ENCODE measurements at regions not wholly inside any gene's neighbourhood (a gene's known extent, or its start where the extent isn't known, plus 50 kb on each side); places are given as distances from the start of the nearest gene placed in this dataset.

- Mint-ChIP-seq H3K4me1 (peaks cover 55% of the 10 kb centered on the region), H3K36me3 (ENCODE audit: low read depth) (no peaks in the 10 kb centered on the region), H3K9me3 (no peaks in the 10 kb centered on the region), H3K27me3 (ENCODE audit: insufficient read depth) (peaks cover 3% of the 10 kb centered on the region), H3K27ac (peak overlapping the region; percentile 18), H3K4me3 (peak overlapping the region; percentile 27)
- H3K27me3 ChIP-seq (ENCODE audit: control insufficient read depth, insufficient read depth, low read length, poor library complexity, severe bottlenecking): no peaks in the 10 kb centered on the region
- no peaks in the 10 kb centered on the region for H3K9me3 ChIP-seq (ENCODE audit: control insufficient read depth, low read length)
- peak overlapping the region; percentile 38 for H3K4me3 ChIP-seq (ENCODE audit: low read length)
- peak overlapping the region; percentile 94 for H3K27ac ChIP-seq (ENCODE audit: low read depth, low read length)
- peaks cover 25% of the 10 kb centered on the region for H3K4me1 ChIP-seq (ENCODE audit: control insufficient read depth, insufficient read depth, low read length)
- no peaks in the 10 kb centered on the region for H3K36me3 ChIP-seq (ENCODE audit: control insufficient read depth, insufficient read depth, low read length)
- WGBS, 2 experiments (ENCODE audit: insufficient coverage in 1 of 2, insufficient read length in 1 of 2): 11 to 17% methylated on average over 2 to 7 of the region's 7 CpGs
- peak; percentile 72 for DNase-seq
- TF ChIP-seq CTCF (conservative IDR thresholded peaks at IDR 0.05): no peak
- no peak overlapping the region for H3K9ac ChIP-seq (ENCODE audit: extremely low read depth, low read length, poor library complexity, severe bottlenecking)
Observed at GRCh38 chr10:121340271-121340831, 257.9 kb downstream of the FGFR2 start.

- H3K4me3 Mint-ChIP-seq: no peak overlapping the region
- no peaks in the 10 kb centered on the region for H3K27me3 Mint-ChIP-seq (ENCODE audit: insufficient read depth)
- peaks cover 10% of the 10 kb centered on the region for H3K9me3 Mint-ChIP-seq
- no peaks in the 10 kb centered on the region for H3K4me1 Mint-ChIP-seq
- Histone ChIP-seq H3K4me1 (ENCODE audit: control insufficient read depth, insufficient read depth, low read length) (no peaks in the 10 kb centered on the region), H3K4me3 (ENCODE audit: low read length) (no peak overlapping the region), H3K36me3 (ENCODE audit: control insufficient read depth, insufficient read depth, low read length) (no peaks in the 10 kb centered on the region), H3K9ac (ENCODE audit: extremely low read depth, low read length, poor library complexity, severe bottlenecking) (no peak overlapping the region), H3K27ac (ENCODE audit: low read depth, low read length) (no peak overlapping the region), H3K9me3 (ENCODE audit: control insufficient read depth, low read length) (no peaks in the 10 kb centered on the region), H3K27me3 (ENCODE audit: control insufficient read depth, insufficient read depth, low read length, poor library complexity, severe bottlenecking) (no peaks in the 10 kb centered on the region)
- WGBS, 2 experiments (ENCODE audit: insufficient coverage in 1 of 2, insufficient read length in 1 of 2): 94 to 100% methylated on average over 4 to 5 of the region's 5 CpGs
- no peak overlapping the region for H3K27ac Mint-ChIP-seq
- H3K36me3 Mint-ChIP-seq (ENCODE audit: low read depth): no peaks in the 10 kb centered on the region
- TF ChIP-seq CTCF (conservative IDR thresholded peaks at IDR 0.05): peak; percentile 34
- no peak for DNase-seq
Observed at GRCh38 chr10:121351540-121351939, 246.7 kb downstream of the FGFR2 start.

DNA sequence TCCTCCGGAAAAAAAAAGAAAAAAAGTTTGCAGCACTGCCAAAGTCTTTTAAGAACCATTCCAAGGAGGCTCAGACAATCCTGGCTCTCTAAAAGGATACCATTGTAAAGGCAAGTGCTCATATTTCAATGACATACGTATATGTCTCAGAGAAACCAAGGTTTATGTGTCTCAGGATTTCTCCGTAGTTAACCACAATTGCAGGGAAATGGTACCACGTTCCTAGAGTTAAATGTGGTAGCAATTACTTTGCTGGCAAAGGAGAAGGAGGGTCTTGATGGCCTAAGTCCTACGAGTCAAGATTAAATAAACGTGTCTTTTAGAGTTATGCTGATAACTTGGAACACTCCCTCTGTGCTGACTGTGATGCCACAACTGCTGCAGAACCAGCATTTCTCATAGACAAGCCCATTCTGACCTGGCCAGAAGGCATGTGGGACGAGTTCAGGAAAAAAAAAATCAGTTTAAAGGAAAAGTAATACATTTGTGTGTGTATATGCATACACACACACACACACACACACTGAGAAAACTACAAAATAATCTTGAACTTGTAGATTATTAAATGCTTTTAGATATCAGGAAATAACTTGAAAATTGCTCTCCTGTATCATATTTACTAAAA lies 245.9 kb downstream of the FGFR2 start:
- Mint-ChIP-seq H3K9me3 (peaks cover 10% of the 10 kb centered on the region), H3K36me3 (ENCODE audit: low read depth) (no peaks in the 10 kb centered on the region), H3K27me3 (ENCODE audit: insufficient read depth) (no peaks in the 10 kb centered on the region), H3K27ac (no peak overlapping the region), H3K4me1 (no peaks in the 10 kb centered on the region), H3K4me3 (no peak overlapping the region)
- WGBS, 2 experiments (ENCODE audit: insufficient coverage in 1 of 2, insufficient read length in 1 of 2): 94 to 96% methylated on average over 5 to 6 of the region's 7 CpGs
- Histone ChIP-seq H3K4me1 (ENCODE audit: control insufficient read depth, insufficient read depth, low read length) (no peaks in the 10 kb centered on the region), H3K9ac (ENCODE audit: extremely low read depth, low read length, poor library complexity, severe bottlenecking) (no peak overlapping the region), H3K27ac (ENCODE audit: low read depth, low read length) (no peak overlapping the region), H3K27me3 (ENCODE audit: control insufficient read depth, insufficient read depth, low read length, poor library complexity, severe bottlenecking) (no peaks in the 10 kb centered on the region), H3K36me3 (ENCODE audit: control insufficient read depth, insufficient read depth, low read length) (no peaks in the 10 kb centered on the region), H3K9me3 (ENCODE audit: control insufficient read depth, low read length) (no peaks in the 10 kb centered on the region), H3K4me3 (ENCODE audit: low read length) (no peak overlapping the region)
- DNase-seq: no peak
- no peak for TF ChIP-seq CTCF (conservative IDR thresholded peaks at IDR 0.05)
